NT2/D1 (cell line): ENCODE measurements at regions not wholly inside any gene's neighbourhood (a gene's known extent, or its start where the extent isn't known, plus 50 kb on each side); places are given as distances from the start of the nearest gene placed in this dataset.

Source experiments
- SUZ12 ChIP-seq: IDR thresholded peaks from 2 replicates; pipeline ENCODE4 v1.6.1; 2011; ENCODE audit not compliant: insufficient read length, insufficient read depth; ENCODE audit errors: extremely low read depth
- YY1 ChIP-seq: IDR thresholded peaks from 2 replicates; pipeline ENCODE4 v1.6.1; 2011; ENCODE audit not compliant: insufficient read length, insufficient read depth
- ZNF274 ChIP-seq: IDR thresholded peaks from 2 replicates; pipeline ENCODE4 v1.6.1; 2011; ENCODE audit warnings: mild to moderate bottlenecking, low read depth, low read length

DNA sequence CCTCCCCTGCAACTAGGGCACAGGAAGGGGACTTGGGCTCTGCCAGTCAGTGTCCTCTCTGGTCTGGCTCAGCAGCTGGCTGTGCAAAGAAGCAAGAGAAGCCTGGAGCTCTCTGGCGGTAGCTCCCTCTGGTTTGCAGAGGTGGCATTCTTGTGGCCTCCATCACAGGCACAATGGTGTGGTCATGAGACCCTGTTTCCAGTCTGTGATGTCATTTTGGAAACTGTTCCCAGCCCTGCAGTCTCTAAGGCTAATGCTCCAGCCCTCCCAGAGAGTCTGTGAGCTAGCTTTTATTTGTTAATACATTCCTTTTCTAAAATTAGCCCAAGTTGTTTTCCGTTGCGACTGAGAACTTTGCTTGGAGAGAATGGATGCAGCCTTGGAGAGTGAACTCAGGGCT lies 69.5 kb upstream of the FOXQ1 start:
- no peak for TF ChIP-seq ZNF274
- no peak for TF ChIP-seq YY1
- no peak for TF ChIP-seq SUZ12
